K562 (cell line): ENCODE measurements at regions not wholly inside any gene's neighbourhood (a gene's known extent, or its start where the extent isn't known, plus 50 kb on each side); places are given as distances from the start of the nearest gene placed in this dataset.

Source experiments
- HNRNPUL1 ChIP-seq: fragments of 200-400 bp; formaldehyde crosslinking; IDR thresholded peaks from 2 replicates; pipeline ENCODE4 v1.6.1; 2017; ENCODE audit warnings: low read length
- UBTF ChIP-seq, 2 experiments: IDR thresholded peaks; 2 replicates each; pipeline ENCODE4 v1.6.1; 2012; ENCODE audit warnings: improper control_type of control experiment in 2 of 2, low read depth in 2 of 2, low read length in 2 of 2, borderline replicate concordance in 1 of 2
- TF ChIP-seq, protein P1 (sequence below), 3 experiments: IDR thresholded peaks in 2 of 3; conservative IDR thresholded peaks in 1 of 3; 2 replicates each; pipeline ENCODE4 v1.5.1; 2011 to 2012; ENCODE audit warnings: low read length in 3 of 3, mild to moderate bottlenecking in 3 of 3, control low read depth in 2 of 3, improper control_type of control experiment in 1 of 3, inconsistent platforms in 1 of 3, low read depth in 1 of 3, mixed read lengths in 1 of 3, moderate library complexity in 1 of 3; ENCODE audit not compliant: insufficient read depth in 2 of 3
- TF ChIP-seq, protein P2 (sequence below): fragments of 250-450 bp; sonication (Bioruptor Pico); IDR thresholded peaks from 2 replicates; pipeline ENCODE4 v1.5.0; 2020; ENCODE audit warnings: mild to moderate bottlenecking, borderline replicate concordance

GRCh38 chr6:28747083-28747630, 176.6 kb downstream of the TRIM27 start:
- TF ChIP-seq, protein P1, sequence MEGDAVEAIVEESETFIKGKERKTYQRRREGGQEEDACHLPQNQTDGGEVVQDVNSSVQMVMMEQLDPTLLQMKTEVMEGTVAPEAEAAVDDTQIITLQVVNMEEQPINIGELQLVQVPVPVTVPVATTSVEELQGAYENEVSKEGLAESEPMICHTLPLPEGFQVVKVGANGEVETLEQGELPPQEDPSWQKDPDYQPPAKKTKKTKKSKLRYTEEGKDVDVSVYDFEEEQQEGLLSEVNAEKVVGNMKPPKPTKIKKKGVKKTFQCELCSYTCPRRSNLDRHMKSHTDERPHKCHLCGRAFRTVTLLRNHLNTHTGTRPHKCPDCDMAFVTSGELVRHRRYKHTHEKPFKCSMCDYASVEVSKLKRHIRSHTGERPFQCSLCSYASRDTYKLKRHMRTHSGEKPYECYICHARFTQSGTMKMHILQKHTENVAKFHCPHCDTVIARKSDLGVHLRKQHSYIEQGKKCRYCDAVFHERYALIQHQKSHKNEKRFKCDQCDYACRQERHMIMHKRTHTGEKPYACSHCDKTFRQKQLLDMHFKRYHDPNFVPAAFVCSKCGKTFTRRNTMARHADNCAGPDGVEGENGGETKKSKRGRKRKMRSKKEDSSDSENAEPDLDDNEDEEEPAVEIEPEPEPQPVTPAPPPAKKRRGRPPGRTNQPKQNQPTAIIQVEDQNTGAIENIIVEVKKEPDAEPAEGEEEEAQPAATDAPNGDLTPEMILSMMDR (IDR thresholded peaks at IDR 0.05 in 2 of 3, conservative IDR thresholded peaks at IDR 0.05 in 1 of 3; ENCODE audit: insufficient read depth in 2 of 3, low read depth in 1 of 3, low read length in 3 of 3) = no peak
- no peak for TF ChIP-seq UBTF (IDR thresholded peaks at IDR 0.05; ENCODE audit: borderline replicate concordance in 1 of 2, low read depth in 2 of 2, low read length in 2 of 2)
- TF ChIP-seq HNRNPUL1 = no peak
- TF ChIP-seq, protein P2, sequence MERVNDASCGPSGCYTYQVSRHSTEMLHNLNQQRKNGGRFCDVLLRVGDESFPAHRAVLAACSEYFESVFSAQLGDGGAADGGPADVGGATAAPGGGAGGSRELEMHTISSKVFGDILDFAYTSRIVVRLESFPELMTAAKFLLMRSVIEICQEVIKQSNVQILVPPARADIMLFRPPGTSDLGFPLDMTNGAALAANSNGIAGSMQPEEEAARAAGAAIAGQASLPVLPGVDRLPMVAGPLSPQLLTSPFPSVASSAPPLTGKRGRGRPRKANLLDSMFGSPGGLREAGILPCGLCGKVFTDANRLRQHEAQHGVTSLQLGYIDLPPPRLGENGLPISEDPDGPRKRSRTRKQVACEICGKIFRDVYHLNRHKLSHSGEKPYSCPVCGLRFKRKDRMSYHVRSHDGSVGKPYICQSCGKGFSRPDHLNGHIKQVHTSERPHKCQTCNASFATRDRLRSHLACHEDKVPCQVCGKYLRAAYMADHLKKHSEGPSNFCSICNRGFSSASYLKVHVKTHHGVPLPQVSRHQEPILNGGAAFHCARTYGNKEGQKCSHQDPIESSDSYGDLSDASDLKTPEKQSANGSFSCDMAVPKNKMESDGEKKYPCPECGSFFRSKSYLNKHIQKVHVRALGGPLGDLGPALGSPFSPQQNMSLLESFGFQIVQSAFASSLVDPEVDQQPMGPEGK (CRISPR knock-in tag) = no peak
